ENCODE measurements at regions not wholly inside any gene's neighbourhood (a gene's known extent, or its start where the extent isn't known, plus 50 kb on each side); places are given as distances from the start of the nearest gene placed in this dataset.

GRCh38 chr5:155406815-155407214 lies 393.3 kb downstream of the KIF4B start:
- ChIA-PET RAD21 (ENCODE audit: low non-redundant PET in 1 of 2, low total read pairs in 2 of 2, uncharacterized antibody in 2 of 2, unreplicated experiment in 2 of 2) (no interaction called here), POLR2A (no interaction called here), CTCF (no interaction called here)
- intact Hi-C loops (cut with micrococcal nuclease), result no loop called here
- DNase-seq (ENCODE audit: low read depth, low spot score) (no peak), ATAC-seq (no peak)
- no peaks in the 10 kb centered on the region for H4K20me1 ChIP-seq (ENCODE audit: insufficient read depth)
- no peaks in the 10 kb centered on the region for H3K27me3 ChIP-seq (ENCODE audit: insufficient read depth, low read length)
- no peak overlapping the region for H3K4me3 ChIP-seq (replicated peaks in 1 of 2; ENCODE audit: low read depth in 1 of 2, low read length in 2 of 2)
- H3K27ac ChIP-seq (ENCODE audit: low read depth, low read length), result no peak overlapping the region
- H3K9me2 ChIP-seq (ENCODE audit: insufficient read depth), result no peaks in the 10 kb centered on the region
- no peaks in the 10 kb centered on the region; a peak in 1 of 4 replicates for H3K9me3 ChIP-seq (ENCODE audit: control insufficient read depth in 1 of 2, insufficient read depth in 1 of 2, low read depth in 1 of 2, low read length in 2 of 2)
- TF ChIP-seq EZH2 (IDR thresholded peaks at IDR 0.05) (no peak), ELF1 (IDR thresholded peaks at IDR 0.05; ENCODE audit: borderline replicate concordance, low read depth) (no peak), SRF (IDR thresholded peaks at IDR 0.05; ENCODE audit: low read depth) (no peak), EZH2phosphoT487 (IDR thresholded peaks at IDR 0.05; ENCODE audit: borderline replicate concordance) (no peak), ATF3 (IDR thresholded peaks at IDR 0.05) (no peak), SP1 (IDR thresholded peaks at IDR 0.05; ENCODE audit: low read depth) (no peak), ZBTB33 (IDR thresholded peaks at IDR 0.05; ENCODE audit: extremely low read depth, insufficient replicate concordance, low read length) (no peak), CEBPB (IDR thresholded peaks at IDR 0.05; ENCODE audit: low read depth) (no peak), RAD21 (IDR thresholded peaks at IDR 0.05; ENCODE audit: low read depth) (no peak)
- H3K79me2 ChIP-seq (ENCODE audit: insufficient read depth, low read length), result no peaks in the 10 kb centered on the region
- H3K36me3 ChIP-seq (ENCODE audit: control insufficient read depth in 1 of 2, insufficient read depth in 2 of 2, low read length in 2 of 2), result no peaks in the 10 kb centered on the region
- no TSS peak for BruUV-seq (replicated peaks)
- H3K9ac ChIP-seq (ENCODE audit: low read length), result no peak overlapping the region
- H2AFZ ChIP-seq (ENCODE audit: low read depth, low read length, poor library complexity, severe bottlenecking), result no peak overlapping the region
- no peak overlapping the region for H3K4me2 ChIP-seq (ENCODE audit: low read length)
- H3K4me1 ChIP-seq (ENCODE audit: control insufficient read depth in 1 of 2, insufficient read depth in 2 of 2, low read length in 2 of 2), result no peaks in the 10 kb centered on the region

DNA sequence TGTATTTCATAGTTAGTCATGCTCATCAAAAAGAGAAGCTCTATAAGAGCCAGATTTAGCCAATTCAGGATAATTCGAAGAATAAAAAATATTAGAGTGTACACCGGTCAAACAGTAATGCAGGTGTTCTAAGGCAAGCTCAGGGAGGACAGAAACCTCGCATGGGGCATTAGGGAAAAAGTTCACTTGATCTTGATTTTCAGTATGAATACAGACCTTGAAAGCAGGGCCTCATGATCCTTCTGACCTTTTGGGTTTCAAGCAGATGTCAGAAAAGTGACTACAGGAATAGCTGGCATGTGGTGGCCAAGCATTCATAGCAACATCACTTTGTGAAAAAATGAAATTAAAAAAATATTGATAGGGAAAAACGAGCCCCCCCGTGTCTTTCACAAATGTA lies 394.9 kb downstream of the KIF4B start:
- intact Hi-C loops (cut with micrococcal nuclease), result no loop called here
- DNase-seq (ENCODE audit: low read depth, low spot score), result no peak
- no peaks in the 10 kb centered on the region for H3K27me3 ChIP-seq (ENCODE audit: insufficient read depth, low read length)
- no peak for ATAC-seq
- no peak overlapping the region for H2AFZ ChIP-seq (ENCODE audit: low read depth, low read length, poor library complexity, severe bottlenecking)
- RAD21 ChIA-PET (ENCODE audit: low non-redundant PET in 1 of 2, low total read pairs in 2 of 2, uncharacterized antibody in 2 of 2, unreplicated experiment in 2 of 2), result no interaction called here
- no peak overlapping the region for H3K4me2 ChIP-seq (ENCODE audit: low read length)
- BruUV-seq (replicated peaks), result no TSS peak
- H3K9me2 ChIP-seq (ENCODE audit: insufficient read depth), result no peaks in the 10 kb centered on the region
- H3K4me3 ChIP-seq (replicated peaks in 1 of 2; ENCODE audit: low read depth in 1 of 2, low read length in 2 of 2), result no peak overlapping the region
- H3K4me1 ChIP-seq (ENCODE audit: control insufficient read depth in 1 of 2, insufficient read depth in 2 of 2, low read length in 2 of 2), result no peaks in the 10 kb centered on the region
- CTCF ChIA-PET, result no interaction called here
- no peak overlapping the region for H3K9ac ChIP-seq (ENCODE audit: low read length)
- no peak overlapping the region for H3K27ac ChIP-seq (ENCODE audit: low read depth, low read length)
- POLR2A ChIA-PET, result no interaction called here
- H3K36me3 ChIP-seq (ENCODE audit: control insufficient read depth in 1 of 2, insufficient read depth in 2 of 2, low read length in 2 of 2), result no peaks in the 10 kb centered on the region
- H4K20me1 ChIP-seq (ENCODE audit: insufficient read depth), result no peaks in the 10 kb centered on the region
- H3K9me3 ChIP-seq (ENCODE audit: control insufficient read depth in 1 of 2, insufficient read depth in 1 of 2, low read depth in 1 of 2, low read length in 2 of 2), result no peaks in the 10 kb centered on the region
- H3K79me2 ChIP-seq (ENCODE audit: insufficient read depth, low read length), result no peaks in the 10 kb centered on the region
- TF ChIP-seq POLR2AphosphoS5 (IDR thresholded peaks at IDR 0.05; ENCODE audit: low read depth, low read length) (no peak), JUND (IDR thresholded peaks at IDR 0.05) (no peak), CBX3 (IDR thresholded peaks at IDR 0.05; ENCODE audit: low read depth) (no peak), POLR2A (IDR thresholded peaks at IDR 0.05; ENCODE audit: borderline replicate concordance, extremely low read depth, insufficient read depth, insufficient read length) (no peak), ATF3 (IDR thresholded peaks at IDR 0.05) (no peak), FOSL1 (IDR thresholded peaks at IDR 0.05; ENCODE audit: low read depth) (no peak), ZNF274 (IDR thresholded peaks at IDR 0.05; ENCODE audit: low read depth, low read length) (no peak), ZFX (IDR thresholded peaks at IDR 0.05) (no peak), CTCF (IDR thresholded peaks at IDR 0.05 in 2 of 3, conservative IDR thresholded peaks at IDR 0.05 in 1 of 3; ENCODE audit: borderline replicate concordance in 1 of 3, insufficient read depth in 1 of 3, low read depth in 2 of 3, low read length in 2 of 3) (no peak), SP1 (IDR thresholded peaks at IDR 0.05; ENCODE audit: low read depth) (no peak), EZH2phosphoT487 (IDR thresholded peaks at IDR 0.05; ENCODE audit: borderline replicate concordance) (no peak), RAD21 (IDR thresholded peaks at IDR 0.05; ENCODE audit: low read depth) (no peak), TCF7L2 (IDR thresholded peaks at IDR 0.05; ENCODE audit: borderline replicate concordance, extremely low read depth, insufficient read depth, insufficient read length) (no peak), EGR1 (IDR thresholded peaks at IDR 0.05; ENCODE audit: low read depth) (no peak), CEBPB (IDR thresholded peaks at IDR 0.05; ENCODE audit: low read depth) (no peak), EZH2 (IDR thresholded peaks at IDR 0.05) (no peak)
